ENCODE measurements at regions not wholly inside any gene's neighbourhood (a gene's known extent, or its start where the extent isn't known, plus 50 kb on each side); places are given as distances from the start of the nearest gene placed in this dataset.

DNA sequence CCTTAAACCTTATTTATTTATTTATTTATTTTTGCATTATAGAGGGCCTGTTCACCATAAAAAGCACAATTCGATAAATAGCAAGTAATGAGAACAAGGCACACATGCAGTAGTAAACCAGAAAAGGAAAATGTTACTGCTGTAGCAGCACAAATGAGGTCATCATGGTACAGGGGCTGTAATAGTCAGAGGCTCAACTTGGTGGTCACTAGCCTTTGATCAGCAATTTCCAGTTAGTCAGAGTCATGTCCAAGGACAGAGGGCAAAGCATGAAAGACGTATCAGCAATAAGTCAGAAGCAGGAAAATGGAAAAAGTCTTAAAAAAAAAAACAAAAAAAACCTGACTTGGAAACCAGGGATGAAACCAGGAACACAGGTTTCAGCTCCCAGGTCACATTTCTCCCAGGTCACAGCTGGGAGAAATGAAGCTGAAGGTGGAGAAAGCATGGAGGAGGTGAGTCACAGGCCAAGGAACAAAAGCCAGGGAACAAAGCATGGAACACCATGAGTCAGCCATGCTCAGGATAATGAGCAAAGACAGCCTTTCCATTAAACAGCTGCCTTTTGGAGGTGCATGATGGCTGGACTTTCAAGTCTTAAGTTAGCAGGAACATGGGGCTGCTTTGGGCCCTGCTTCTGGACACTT, 556.3 kb downstream of the LTN1 start:
- TF ChIP-seq, protein P1, sequence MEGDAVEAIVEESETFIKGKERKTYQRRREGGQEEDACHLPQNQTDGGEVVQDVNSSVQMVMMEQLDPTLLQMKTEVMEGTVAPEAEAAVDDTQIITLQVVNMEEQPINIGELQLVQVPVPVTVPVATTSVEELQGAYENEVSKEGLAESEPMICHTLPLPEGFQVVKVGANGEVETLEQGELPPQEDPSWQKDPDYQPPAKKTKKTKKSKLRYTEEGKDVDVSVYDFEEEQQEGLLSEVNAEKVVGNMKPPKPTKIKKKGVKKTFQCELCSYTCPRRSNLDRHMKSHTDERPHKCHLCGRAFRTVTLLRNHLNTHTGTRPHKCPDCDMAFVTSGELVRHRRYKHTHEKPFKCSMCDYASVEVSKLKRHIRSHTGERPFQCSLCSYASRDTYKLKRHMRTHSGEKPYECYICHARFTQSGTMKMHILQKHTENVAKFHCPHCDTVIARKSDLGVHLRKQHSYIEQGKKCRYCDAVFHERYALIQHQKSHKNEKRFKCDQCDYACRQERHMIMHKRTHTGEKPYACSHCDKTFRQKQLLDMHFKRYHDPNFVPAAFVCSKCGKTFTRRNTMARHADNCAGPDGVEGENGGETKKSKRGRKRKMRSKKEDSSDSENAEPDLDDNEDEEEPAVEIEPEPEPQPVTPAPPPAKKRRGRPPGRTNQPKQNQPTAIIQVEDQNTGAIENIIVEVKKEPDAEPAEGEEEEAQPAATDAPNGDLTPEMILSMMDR (conservative IDR thresholded peaks at IDR 0.05 in 1 of 2, IDR thresholded peaks at IDR 0.05 in 1 of 2; ENCODE audit: extremely low read depth in 1 of 2, insufficient read depth in 1 of 2, low read depth in 1 of 2, low read length in 2 of 2): no peak
- TF ChIP-seq EZH2 (IDR thresholded peaks at IDR 0.05; ENCODE audit: borderline replicate concordance, low read length): no peak
